NCI-H128 (cell line): ENCODE measurements at regions not wholly inside any gene's neighbourhood (a gene's known extent, or its start where the extent isn't known, plus 50 kb on each side); places are given as distances from the start of the nearest gene placed in this dataset.
"Not testable (repeated sequence)": the region's sequence is repeated elsewhere in the genome, so short reads cannot be mapped to it uniquely, and the experiment has no call there.

Experiments
- DNase-seq: peaks from one replicate; lab custom pipeline; 2025; ENCODE audit not compliant: unreplicated experiment; lab: John Stamatoyannopoulos, UW

DNA sequence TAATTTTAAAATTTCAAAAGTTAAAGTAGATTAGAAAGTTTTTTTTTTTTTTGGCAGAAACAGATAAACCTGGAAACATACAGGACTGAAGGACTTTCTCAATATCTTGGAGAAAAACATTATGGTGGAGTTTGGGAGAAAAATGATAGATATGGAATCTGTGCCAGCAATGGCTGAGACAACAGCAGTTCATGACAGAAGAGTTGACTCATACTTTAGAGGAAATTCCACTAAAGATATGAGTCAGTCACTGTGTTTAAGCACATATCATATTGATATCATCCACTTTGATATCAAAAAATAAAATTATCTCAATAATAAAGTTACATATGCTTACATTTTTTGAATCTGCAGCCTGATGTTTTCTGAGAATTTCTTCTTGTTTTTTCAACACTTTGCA is 193.9 kb upstream of the OR4E1 start:
- no peak for DNase-seq

GRCh38 chr14:21866479-21866878 is 192.9 kb upstream of the OR4E1 start:
- no peak for DNase-seq

DNA sequence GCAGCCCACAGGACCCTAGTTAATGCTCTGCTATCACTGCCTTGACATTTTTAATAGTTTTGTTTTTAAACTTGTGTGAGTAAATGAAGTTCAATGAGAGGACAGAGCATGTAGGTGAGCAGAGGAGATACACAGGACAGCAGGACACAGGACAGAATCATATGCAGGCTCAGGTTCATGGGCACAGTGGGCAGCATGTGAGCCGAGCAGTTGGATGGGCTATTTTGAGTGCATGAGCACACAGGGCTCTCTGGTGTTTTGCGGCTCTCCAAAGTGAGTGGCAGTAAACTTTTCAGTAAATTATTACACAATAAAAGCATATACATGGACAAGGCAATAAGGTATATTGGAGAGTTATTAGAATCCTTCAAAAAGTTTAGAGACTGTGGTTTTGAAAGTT is 189.7 kb upstream of the OR4E1 start:
- DNase-seq: no peak

DNA sequence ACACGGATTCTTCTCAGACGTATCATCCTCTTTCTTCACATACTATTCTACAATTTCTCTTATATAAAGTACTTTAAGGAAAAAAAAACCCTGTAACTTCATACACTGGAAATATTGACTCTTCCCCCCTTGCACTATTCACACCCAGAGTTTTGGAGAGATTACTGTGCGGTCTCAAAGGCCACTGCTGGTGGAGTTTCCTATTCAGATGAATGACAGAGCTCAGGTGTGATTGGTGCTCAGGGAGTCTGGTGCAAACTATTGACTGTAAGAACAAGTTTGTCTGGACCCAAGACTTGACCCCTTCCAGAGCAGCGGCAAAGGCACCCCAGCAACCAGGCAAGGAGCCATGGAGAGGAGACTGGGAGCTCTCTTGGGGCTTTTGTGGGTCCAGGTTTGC is 187.5 kb upstream of the OR4E1 start:
- DNase-seq: no peak

- no peak for DNase-seq
Observed at GRCh38 chr14:21860172-21860571, 186.6 kb upstream of the OR4E1 start.

- DNase-seq: no peak
Observed at GRCh38 chr14:21852775-21853174, 179.2 kb upstream of the OR4E1 start.

DNA sequence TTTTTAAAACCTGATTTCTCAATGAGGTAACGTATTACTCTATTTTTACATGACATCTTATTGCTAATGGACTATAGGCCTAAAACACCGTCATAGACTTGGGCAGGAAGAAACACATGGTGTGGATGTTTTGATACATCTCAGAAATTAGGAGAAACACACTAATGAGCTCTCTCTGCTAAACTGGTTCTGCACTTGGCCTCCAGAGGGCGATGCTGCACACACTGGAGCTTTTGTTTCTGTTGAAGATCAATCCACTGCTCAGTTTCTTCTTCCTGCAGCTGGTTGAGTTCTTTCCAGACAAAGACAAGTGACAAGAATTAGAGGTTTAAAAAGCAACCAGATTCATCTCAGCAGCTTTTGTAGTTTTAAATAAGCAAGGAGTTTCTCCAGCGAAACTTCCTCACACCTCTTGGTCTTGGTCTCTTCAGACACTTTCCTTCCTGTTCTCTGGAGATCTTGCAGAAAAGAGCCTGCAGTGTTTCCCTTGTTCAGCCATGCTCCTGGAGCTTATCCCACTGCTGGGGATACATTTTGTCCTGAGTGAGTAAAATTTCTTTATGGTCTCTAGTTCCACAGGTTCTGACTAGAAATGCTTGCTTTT is 178.5 kb upstream of the OR4E1 start:
- DNase-seq: no peak

- not testable (repeated sequence) for DNase-seq
Observed at GRCh38 chr14:21846902-21847301, 173.3 kb upstream of the OR4E1 start.

GRCh38 chr14:21846227-21846885 is 172.7 kb upstream of the OR4E1 start:
- no peak for DNase-seq

- DNase-seq: no peak
Observed at GRCh38 chr14:21840765-21841164, 167.1 kb upstream of the OR4E1 start.

DNA sequence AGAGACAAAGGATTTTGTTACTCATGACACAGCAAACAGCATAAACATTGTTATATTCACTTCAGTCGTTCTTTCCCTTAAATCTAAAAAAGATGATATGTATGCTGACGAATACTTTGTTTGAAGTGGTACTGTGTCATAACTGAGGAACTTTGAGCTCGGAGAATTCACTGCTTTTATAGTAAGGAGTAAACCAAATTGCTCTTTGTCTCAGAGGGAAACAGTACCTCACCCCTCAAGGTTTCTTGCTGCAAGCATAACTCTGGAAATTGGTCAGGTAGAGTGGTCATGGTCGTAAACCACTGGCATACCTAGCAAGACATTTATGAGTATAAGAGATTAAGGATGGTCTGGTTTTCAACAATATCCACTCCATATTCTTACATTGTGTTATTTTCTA is 160.2 kb upstream of the OR4E1 start:
- DNase-seq: no peak

GRCh38 chr14:21825845-21826244 is 152.2 kb upstream of the OR4E1 start:
- no peak for DNase-seq

DNA sequence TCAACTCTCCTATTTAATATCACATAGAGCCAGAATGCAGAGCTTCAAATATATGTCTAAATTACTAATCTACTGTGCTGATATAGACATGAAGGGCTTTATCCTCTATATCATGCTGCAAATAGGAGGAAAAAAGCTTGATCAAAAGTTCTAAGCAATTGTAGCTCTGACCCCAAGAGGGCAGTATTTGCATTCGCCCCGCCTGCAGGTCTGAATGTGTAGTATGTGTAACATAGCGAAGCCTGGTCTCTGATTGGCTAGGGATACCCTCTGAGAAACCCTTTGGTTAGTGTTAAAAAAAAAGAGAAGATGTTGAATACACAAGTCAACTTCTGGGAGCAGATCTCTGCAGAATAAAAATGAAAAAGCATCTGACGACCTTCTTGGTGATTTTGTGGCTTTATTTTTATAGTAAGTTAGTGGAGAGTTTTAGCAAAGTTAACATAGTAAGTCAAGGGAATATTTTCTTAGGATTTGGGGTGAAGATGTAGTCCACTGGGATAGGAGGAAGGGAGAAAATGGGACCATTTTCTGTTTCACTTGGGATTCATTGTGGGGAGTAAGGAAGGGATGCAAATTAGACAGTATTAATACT is 151.6 kb upstream of the OR4E1 start:
- DNase-seq: no peak

DNA sequence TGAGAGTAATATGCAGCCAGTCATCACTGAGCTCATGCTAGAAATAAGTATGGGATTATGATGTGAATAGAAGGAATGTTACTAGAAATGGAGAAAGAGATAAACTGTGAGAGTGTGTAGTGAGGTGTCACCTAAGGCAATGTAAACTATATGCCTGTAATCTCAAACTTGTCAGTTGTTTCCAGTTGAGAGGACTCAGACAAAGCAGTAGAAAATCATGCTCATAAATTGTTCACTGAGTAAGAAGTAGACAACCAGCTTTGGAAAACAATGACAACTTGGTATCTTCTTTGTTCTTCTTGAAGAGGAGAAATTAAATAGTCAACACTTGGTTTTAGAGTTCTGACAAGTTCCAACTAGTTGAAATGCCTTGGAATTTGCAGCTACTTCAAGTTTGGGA is 148.5 kb upstream of the OR4E1 start:
- no peak for DNase-seq

DNA sequence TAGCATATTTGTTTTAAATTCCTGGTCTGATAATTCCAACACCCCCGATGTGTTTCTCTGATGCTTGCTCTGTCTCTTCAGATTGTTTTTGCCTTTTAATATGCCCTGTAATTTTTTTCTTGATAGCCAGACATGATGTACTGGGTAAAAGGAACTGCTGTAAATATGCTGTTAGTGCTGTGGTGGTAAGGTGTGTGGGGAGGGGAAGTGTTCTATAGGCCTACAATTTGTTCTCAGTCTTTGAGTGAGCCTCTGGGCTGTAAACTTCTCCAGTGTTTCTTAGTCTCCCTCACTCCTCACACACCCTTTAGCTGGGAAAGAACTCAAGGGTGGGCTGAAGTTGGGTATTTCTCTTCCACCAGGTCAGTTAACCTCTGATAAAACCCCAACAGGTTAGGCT is 147.0 kb upstream of the OR4E1 start:
- DNase-seq: no peak

DNA sequence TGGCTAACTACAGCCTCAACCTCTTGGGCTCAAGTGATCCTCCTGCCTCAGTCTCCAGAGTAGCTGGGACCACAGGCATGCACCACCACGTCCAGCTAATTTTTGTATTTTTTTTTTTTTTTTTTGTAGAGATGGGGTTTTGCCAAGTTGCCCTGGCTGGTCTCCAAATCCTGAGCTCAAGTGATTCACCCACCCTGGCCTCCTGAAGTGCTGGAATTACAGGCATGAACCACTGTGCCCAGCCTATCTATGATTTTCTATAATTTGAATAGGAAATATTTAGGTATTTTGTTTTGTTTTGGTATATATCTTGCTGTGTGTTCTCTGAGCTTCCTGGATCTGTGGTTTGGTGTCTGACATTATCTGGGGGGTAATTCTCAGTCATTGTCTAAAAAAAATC is 146.3 kb upstream of the OR4E1 start:
- DNase-seq: not testable (repeated sequence)

DNA sequence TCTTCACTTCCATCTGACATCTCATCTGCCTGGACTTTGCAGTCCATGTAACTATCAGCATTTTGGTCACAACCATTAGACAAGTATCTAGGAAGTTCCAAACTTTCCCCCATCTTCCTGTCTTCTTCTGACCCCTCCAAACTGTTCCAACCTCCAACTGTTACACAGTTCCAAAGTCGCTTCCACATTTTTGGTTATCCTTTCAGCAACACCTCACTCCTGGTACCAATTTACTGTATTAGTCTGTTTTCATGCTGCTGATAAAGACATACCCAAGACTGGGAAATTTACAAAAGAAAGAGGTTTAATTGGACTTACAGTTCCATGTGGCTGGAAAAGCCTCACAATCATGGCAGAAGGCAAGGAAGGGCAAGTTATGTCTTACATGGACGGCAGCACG is 143.4 kb upstream of the OR4E1 start:
- DNase-seq: not testable (repeated sequence)

DNA sequence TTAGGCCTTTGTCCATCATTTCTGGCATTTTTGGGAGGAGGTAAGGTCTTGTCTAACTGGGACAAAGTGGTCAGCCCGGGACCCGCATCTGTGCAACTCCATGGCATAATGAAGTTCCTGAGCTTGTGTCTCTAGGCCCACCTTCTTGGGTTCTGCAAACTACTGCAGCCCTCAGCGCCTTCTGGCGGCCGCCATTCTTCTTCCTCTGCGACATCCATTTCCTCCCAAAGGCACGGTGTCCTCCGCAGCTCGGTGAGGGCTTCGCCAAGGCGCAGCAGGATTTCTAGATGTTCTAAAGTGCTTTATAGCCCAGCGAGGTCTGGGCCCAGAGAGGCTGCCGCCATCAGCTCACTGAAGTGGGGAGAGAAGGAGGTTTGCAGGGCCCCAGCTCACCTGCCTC is 134.4 kb upstream of the OR4E1 start:
- no peak for DNase-seq

DNA sequence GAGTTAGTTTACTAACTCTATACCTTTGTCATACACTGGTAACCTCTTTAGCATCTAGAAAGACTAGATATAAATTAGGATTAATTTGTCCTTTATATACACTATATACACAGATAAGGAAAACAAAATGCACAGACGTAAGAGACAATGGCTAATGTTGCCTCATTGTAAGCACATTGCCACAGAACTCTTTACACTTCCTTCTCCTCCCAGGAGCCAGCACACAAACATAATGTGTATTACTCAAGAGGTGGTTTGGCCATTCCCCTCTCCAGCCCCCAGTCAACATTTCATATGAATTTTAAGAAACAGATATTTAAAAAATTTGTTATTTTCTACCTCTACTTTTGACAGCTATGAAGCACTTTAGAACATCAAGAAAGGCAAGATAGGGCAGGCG is 131.4 kb upstream of the OR4E1 start:
- no peak for DNase-seq

GRCh38 chr14:21802441-21802840 is 128.8 kb upstream of the OR4E1 start:
- no peak for DNase-seq

GRCh38 chr14:21796916-21797315 is 123.3 kb upstream of the OR4E1 start:
- DNase-seq: no peak

GRCh38 chr14:21795456-21795855 is 121.8 kb upstream of the OR4E1 start:
- DNase-seq: no peak

GRCh38 chr14:21791749-21792148 is 118.1 kb upstream of the OR4E1 start:
- no peak for DNase-seq
